Fibroblast of lung (primary cell): ENCODE measurements at regions not wholly inside any gene's neighbourhood (a gene's known extent, or its start where the extent isn't known, plus 50 kb on each side); places are given as distances from the start of the nearest gene placed in this dataset.
"Not testable (repeated sequence)": the region's sequence is repeated elsewhere in the genome, so short reads cannot be mapped to it uniquely, and the experiment has no call there.

Experiments
- DNase-seq, 2 donors: peaks; one replicate each; pipeline versions ENCODE4 v3.0.0 to v3.0.0-alpha.2; 2010; ENCODE audit warnings: low read depth in 2 of 2
- H2AFZ ChIP-seq: 2 replicates; pipeline ENCODE4 v1.5.1; 2012; ENCODE audit warnings: low read length, control low read depth, inconsistent platforms
- H3K27ac ChIP-seq: 2 replicates; pipeline ENCODE4 v1.5.1; 2011; ENCODE audit warnings: low read length, control low read depth; ENCODE audit not compliant: insufficient read depth
- H3K27me3 ChIP-seq: 2 replicates; pipeline ENCODE4 v1.5.1; 2011; ENCODE audit warnings: mild to moderate bottlenecking, low read length; ENCODE audit not compliant: control insufficient read depth, insufficient read depth
- H3K36me3 ChIP-seq: 2 replicates; pipeline ENCODE4 v1.5.1; 2011; ENCODE audit warnings: low read length; ENCODE audit not compliant: control insufficient read depth, insufficient read depth
- H3K4me1 ChIP-seq: 2 replicates; pipeline ENCODE4 v1.5.1; 2011; ENCODE audit warnings: low read length; ENCODE audit not compliant: control insufficient read depth, insufficient read depth; ENCODE audit errors: extremely low read depth
- H3K4me2 ChIP-seq: 2 replicates; pipeline ENCODE4 v1.5.1; 2011; ENCODE audit warnings: low read length, control low read depth; ENCODE audit not compliant: insufficient read depth; ENCODE audit errors: extremely low read depth
- H3K4me3 ChIP-seq, 4 experiments: fragments of 200-600 bp in 1 of 4; sonication (generic) in 1 of 4; replicated peaks in 1 of 4; 2 replicates each; pipeline ENCODE4 v1.5.1; 2011 to 2016; ENCODE audit warnings: low read length in 4 of 4, low read depth in 3 of 4, mild to moderate bottlenecking in 3 of 4, control low read depth in 2 of 4, inconsistent platforms in 1 of 4, mixed read lengths in 1 of 4; ENCODE audit not compliant: insufficient read depth in 1 of 4; ENCODE audit errors: control extremely low read depth in 1 of 4
- H3K79me2 ChIP-seq: 2 replicates; pipeline ENCODE4 v1.5.1; 2012; ENCODE audit warnings: mild to moderate bottlenecking, low read length, inconsistent platforms; ENCODE audit not compliant: control insufficient read depth, insufficient read depth
- H3K9ac ChIP-seq: 2 replicates; pipeline ENCODE4 v1.5.1; 2011; ENCODE audit warnings: mild to moderate bottlenecking, low read length, control low read depth; ENCODE audit not compliant: insufficient read depth
- H3K9me3 ChIP-seq: 2 replicates; pipeline ENCODE4 v1.5.1; 2012; ENCODE audit warnings: low read depth, low read length; ENCODE audit not compliant: control insufficient read depth, insufficient read depth
- H4K20me1 ChIP-seq: 2 replicates; pipeline ENCODE4 v1.5.1; 2011; ENCODE audit warnings: low read length; ENCODE audit not compliant: control insufficient read depth, insufficient read depth; ENCODE audit errors: extremely low read depth
- CTCF ChIP-seq, 2 donors: IDR thresholded peaks in 1 of 2; conservative IDR thresholded peaks in 1 of 2; 1 replicate in 1 of 2; 2 replicates in 1 of 2; pipeline ENCODE4 v1.5.1; 2011 to 2012; ENCODE audit warnings: low read length in 2 of 2, control low read depth in 1 of 2, inconsistent platforms in 1 of 2, low read depth in 1 of 2, mild to moderate bottlenecking in 1 of 2
- EZH2 ChIP-seq: IDR thresholded peaks from 2 replicates; pipeline ENCODE4 v1.5.1; 2012; ENCODE audit warnings: low read length, control low read depth, mild to moderate bottlenecking; ENCODE audit errors: missing control alignments

- H3K36me3 ChIP-seq: no peaks in the 10 kb centered on the region
- H3K27ac ChIP-seq: no peak overlapping the region
- H3K27me3 ChIP-seq: no peaks in the 10 kb centered on the region
- H3K9ac ChIP-seq: no peak overlapping the region
- no peaks in the 10 kb centered on the region for H4K20me1 ChIP-seq
- no peak overlapping the region for H2AFZ ChIP-seq
- H3K4me2 ChIP-seq: no peak overlapping the region
- TF ChIP-seq EZH2: no peak
- no peak for TF ChIP-seq CTCF (conservative IDR thresholded peaks at IDR 0.05 in 1 of 2, IDR thresholded peaks at IDR 0.05 in 1 of 2; ENCODE audit: low read depth in 1 of 2, low read length in 2 of 2)
- DNase-seq: no peak
- no peaks in the 10 kb centered on the region for H3K9me3 ChIP-seq
- H3K79me2 ChIP-seq: no peaks in the 10 kb centered on the region
- no peak overlapping the region for H3K4me3 ChIP-seq
- H3K4me1 ChIP-seq: peaks cover 3% of the 10 kb centered on the region
Measured at GRCh38 chr4:103496800-103497199, 223.0 kb downstream of the TACR3 start.

- Histone ChIP-seq H2AFZ (no peak overlapping the region), H3K27me3 (no peaks in the 10 kb centered on the region), H3K4me3 (no peak overlapping the region), H3K9ac (no peak overlapping the region), H3K4me2 (no peak overlapping the region), H3K4me1 (peaks cover 3% of the 10 kb centered on the region), H3K27ac (no peak overlapping the region), H3K36me3 (no peaks in the 10 kb centered on the region), H3K79me2 (no peaks in the 10 kb centered on the region), H3K9me3 (no peaks in the 10 kb centered on the region), H4K20me1 (no peaks in the 10 kb centered on the region)
- peak in 1 of 2 donors; percentile 7 for DNase-seq
- TF ChIP-seq EZH2 (no peak), CTCF (conservative IDR thresholded peaks at IDR 0.05 in 1 of 2, IDR thresholded peaks at IDR 0.05 in 1 of 2; ENCODE audit: low read depth in 1 of 2, low read length in 2 of 2) (no peak)
Measured at GRCh38 chr4:103493450-103494159, 226.2 kb downstream of the TACR3 start.

- H3K9ac ChIP-seq, H3K9me3 ChIP-seq, H2AFZ ChIP-seq, H3K4me2 ChIP-seq, H3K27ac ChIP-seq, H3K4me1 ChIP-seq, H3K27me3 ChIP-seq, H4K20me1 ChIP-seq, DNase-seq, H3K79me2 ChIP-seq, H3K36me3 ChIP-seq, H3K4me3 ChIP-seq: not testable (repeated sequence)
Measured at GRCh38 chr4:103485296-103485695, 234.5 kb downstream of the TACR3 start.
